ENCODE measurements at regions not wholly inside any gene's neighbourhood (a gene's known extent, or its start where the extent isn't known, plus 50 kb on each side); places are given as distances from the start of the nearest gene placed in this dataset.

DNA sequence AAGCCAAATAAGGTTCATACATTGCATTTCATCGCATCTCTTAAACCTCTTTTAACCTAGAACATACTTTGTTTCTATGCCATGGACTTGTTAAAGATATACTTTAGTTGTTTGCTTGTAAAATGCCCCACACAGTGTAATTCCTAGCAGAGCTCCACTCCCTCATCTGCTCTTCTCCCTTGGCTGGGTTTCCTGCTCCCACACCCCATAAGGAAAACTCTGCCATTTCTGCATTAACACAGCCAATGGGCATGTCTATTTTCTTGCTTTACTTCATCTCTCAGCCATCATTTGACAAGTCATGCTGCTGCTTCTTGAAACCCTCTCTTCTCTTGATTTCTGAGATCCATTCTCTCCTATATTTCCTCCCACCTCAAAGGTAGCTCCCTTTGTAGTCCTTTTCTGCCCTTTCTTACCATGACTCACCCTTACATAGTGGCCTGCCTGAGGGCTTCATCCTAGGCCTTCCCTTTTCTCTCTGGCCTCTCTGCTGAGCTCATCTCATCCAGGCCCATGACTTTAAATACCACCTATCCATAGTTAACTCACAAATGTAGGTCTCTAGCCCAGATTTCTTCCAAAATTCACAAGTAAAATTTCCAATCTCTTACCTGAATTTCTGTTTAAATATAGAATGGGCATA is 471.4 kb downstream of the ADRA2A start:
- Histone ChIP-seq H3K27ac (ENCODE audit: low read length) (no peak overlapping the region), H3K4me1 (ENCODE audit: control insufficient read depth, insufficient read depth, low read length) (no peaks in the 10 kb centered on the region), H3K27me3 (ENCODE audit: control insufficient read depth, insufficient read depth, low read length) (no peaks in the 10 kb centered on the region), H3K36me3 (ENCODE audit: control insufficient read depth, insufficient read depth, low read length) (no peaks in the 10 kb centered on the region), H3K4me3 (ENCODE audit: low read length) (no peak overlapping the region), H3K9me3 (ENCODE audit: control insufficient read depth, low read depth, low read length) (no peaks in the 10 kb centered on the region)
- DNase-seq = no peak
- no CpG with 5 or more reads among the region's 1 CpG for WGBS (ENCODE audit: insufficient coverage, low lambda C conversion rate)

DNA sequence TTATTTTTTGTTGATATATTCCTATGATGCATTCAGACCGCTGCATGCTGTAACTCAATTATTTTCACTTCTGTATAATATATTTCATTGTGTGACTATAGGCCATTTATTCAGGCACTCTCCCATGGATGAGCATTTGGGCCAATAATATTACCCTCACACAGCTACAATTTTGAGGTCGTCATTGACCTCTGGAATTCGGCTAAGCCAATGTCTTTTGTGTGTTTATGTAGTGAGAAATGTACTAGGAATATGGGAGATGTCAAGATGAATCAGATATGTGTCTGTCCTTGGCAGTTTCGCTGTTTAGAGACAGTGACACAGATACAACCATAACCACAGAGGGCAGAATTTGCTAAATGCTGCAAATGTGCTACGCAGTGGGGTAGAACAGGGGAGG is 474.2 kb downstream of the ADRA2A start:
- H3K36me3 ChIP-seq (ENCODE audit: control insufficient read depth, insufficient read depth, low read length) = no peaks in the 10 kb centered on the region
- no peaks in the 10 kb centered on the region for H3K9me3 ChIP-seq (ENCODE audit: control insufficient read depth, low read depth, low read length)
- no CpG with 5 or more reads among the region's 5 CpGs for WGBS (ENCODE audit: insufficient coverage, low lambda C conversion rate)
- no peak for DNase-seq
- H3K27me3 ChIP-seq (ENCODE audit: control insufficient read depth, insufficient read depth, low read length) = no peaks in the 10 kb centered on the region
- no peaks in the 10 kb centered on the region for H3K4me1 ChIP-seq (ENCODE audit: control insufficient read depth, insufficient read depth, low read length)
- H3K4me3 ChIP-seq (ENCODE audit: low read length) = no peak overlapping the region
- no peak overlapping the region for H3K27ac ChIP-seq (ENCODE audit: low read length)

DNA sequence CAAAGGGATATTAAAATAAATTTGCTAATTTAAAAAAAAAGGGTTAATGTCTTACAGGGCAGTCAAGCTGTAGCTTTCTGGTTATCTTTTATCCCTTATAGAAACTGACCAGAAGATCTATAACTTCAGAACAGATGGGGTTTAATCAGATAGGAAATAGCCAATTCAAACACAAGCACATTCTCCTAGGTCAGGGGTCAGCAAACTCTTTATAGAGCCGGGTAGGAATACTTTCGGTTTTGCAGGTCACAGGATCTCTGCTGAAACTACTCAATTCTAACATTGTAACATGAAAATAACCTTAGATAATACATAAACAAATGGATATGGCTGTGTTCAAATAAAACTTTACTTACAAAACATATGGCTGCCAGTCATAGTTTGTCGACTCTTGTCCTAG is 479.8 kb downstream of the ADRA2A start:
- Histone ChIP-seq H3K27ac (ENCODE audit: low read length) (no peak overlapping the region), H3K27me3 (ENCODE audit: control insufficient read depth, insufficient read depth, low read length) (no peaks in the 10 kb centered on the region), H3K36me3 (ENCODE audit: control insufficient read depth, insufficient read depth, low read length) (no peaks in the 10 kb centered on the region), H3K4me3 (ENCODE audit: low read length) (no peak overlapping the region), H3K4me1 (ENCODE audit: control insufficient read depth, insufficient read depth, low read length) (no peaks in the 10 kb centered on the region), H3K9me3 (ENCODE audit: control insufficient read depth, low read depth, low read length) (no peaks in the 10 kb centered on the region)
- DNase-seq = no peak
- WGBS (ENCODE audit: insufficient coverage, low lambda C conversion rate) = 20% methylated on average over 1 of the region's 3 CpGs

DNA sequence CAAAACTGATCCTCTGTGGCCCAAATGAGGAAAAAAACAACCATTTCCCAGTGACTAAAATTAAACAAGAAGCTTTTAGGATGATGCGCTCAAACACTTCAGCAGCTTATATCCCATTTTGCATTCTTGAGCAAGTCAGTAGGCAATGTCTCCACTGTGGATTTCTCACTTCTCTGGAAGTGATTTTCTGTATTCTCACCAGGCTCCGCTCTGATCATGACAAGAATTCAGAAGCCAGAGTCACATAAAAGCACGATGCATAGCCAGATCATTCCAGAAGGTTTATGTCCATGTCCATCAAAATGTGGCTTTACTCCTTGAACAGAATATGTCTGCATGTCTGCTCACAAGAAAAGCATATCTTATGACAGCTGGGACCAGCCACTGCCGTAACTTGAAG is 481.4 kb downstream of the ADRA2A start:
- Histone ChIP-seq H3K27me3 (ENCODE audit: control insufficient read depth, insufficient read depth, low read length) (no peaks in the 10 kb centered on the region), H3K4me1 (ENCODE audit: control insufficient read depth, insufficient read depth, low read length) (no peaks in the 10 kb centered on the region), H3K9me3 (ENCODE audit: control insufficient read depth, low read depth, low read length) (no peaks in the 10 kb centered on the region), H3K4me3 (ENCODE audit: low read length) (no peak overlapping the region), H3K36me3 (ENCODE audit: control insufficient read depth, insufficient read depth, low read length) (no peaks in the 10 kb centered on the region), H3K27ac (ENCODE audit: low read length) (no peak overlapping the region)
- no peak for DNase-seq
- WGBS (ENCODE audit: insufficient coverage, low lambda C conversion rate) = 80% methylated on average over 1 of the region's 4 CpGs

DNA sequence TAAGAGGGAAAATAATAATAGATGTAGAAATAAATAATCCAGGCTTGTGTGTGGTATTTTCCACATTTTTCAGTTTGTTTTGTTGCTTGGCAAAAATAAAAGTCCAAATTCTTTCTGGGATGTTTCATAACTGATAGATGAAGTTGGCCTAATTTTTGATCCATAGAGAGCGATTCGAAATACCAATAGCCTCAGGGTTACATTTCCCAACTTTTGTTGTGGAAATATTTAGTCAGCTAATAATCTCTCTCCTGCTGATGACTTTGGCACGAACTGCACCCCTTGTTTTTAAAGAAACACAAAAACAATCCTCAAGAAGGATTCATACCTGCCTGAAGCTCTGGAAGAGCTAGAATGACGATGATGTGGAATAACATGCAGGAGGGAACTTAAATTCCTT is 483.2 kb downstream of the ADRA2A start:
- H3K36me3 ChIP-seq (ENCODE audit: control insufficient read depth, insufficient read depth, low read length) = no peaks in the 10 kb centered on the region
- no peak overlapping the region for H3K27ac ChIP-seq (ENCODE audit: low read length)
- H3K27me3 ChIP-seq (ENCODE audit: control insufficient read depth, insufficient read depth, low read length) = no peaks in the 10 kb centered on the region
- DNase-seq = no peak
- WGBS (ENCODE audit: insufficient coverage, low lambda C conversion rate) = 89% methylated on average over 3 of the region's 4 CpGs
- no peaks in the 10 kb centered on the region for H3K4me1 ChIP-seq (ENCODE audit: control insufficient read depth, insufficient read depth, low read length)
- H3K9me3 ChIP-seq (ENCODE audit: control insufficient read depth, low read depth, low read length) = no peaks in the 10 kb centered on the region
- no peak overlapping the region for H3K4me3 ChIP-seq (ENCODE audit: low read length)

DNA sequence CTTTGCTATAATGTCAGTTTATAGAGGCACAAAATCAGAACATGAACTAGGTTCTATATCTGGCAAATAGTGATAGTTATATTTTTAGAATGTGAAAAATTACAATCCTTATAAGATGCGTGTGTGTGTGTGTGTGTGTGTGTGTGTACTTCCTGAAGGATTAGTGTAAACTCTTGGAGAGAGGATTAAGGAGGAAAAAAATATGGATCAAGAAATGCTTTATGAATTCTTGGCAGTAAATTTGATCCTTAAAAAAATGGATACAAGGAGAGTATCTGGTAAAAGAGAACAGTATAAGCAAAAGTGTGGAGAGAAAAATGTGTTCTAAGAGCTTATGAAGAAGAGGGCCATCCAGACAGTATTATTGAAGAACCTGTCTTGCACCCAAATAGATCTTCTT is 484.3 kb downstream of the ADRA2A start:
- no peak for DNase-seq
- H3K4me3 ChIP-seq (ENCODE audit: low read length) = no peak overlapping the region
- H3K27me3 ChIP-seq (ENCODE audit: control insufficient read depth, insufficient read depth, low read length) = no peaks in the 10 kb centered on the region
- no peaks in the 10 kb centered on the region for H3K36me3 ChIP-seq (ENCODE audit: control insufficient read depth, insufficient read depth, low read length)
- H3K4me1 ChIP-seq (ENCODE audit: control insufficient read depth, insufficient read depth, low read length) = no peaks in the 10 kb centered on the region
- no peak overlapping the region for H3K27ac ChIP-seq (ENCODE audit: low read length)
- WGBS (ENCODE audit: insufficient coverage, low lambda C conversion rate) = 100% methylated on average over 1 of the region's 1 CpG
- H3K9me3 ChIP-seq (ENCODE audit: control insufficient read depth, low read depth, low read length) = no peaks in the 10 kb centered on the region

DNA sequence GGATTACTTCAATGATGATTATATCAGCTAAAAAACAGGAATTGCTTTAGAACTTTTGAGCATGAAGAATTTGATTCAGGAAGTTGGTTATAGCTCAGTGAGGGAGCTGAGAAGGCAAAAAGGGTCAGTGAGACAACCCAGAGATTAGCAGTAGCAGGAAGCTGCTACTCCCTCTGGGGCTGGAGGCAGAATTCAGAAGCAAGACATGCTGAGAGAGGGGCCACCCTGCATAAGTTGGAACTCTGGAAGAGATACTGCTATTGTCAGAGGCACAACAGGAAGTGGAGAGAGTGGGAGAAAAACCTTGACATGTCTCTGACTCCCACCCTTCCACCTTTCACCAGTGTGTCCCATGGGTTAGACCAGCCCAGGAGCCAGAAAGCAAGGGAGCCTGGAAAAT is 488.7 kb downstream of the ADRA2A start:
- DNase-seq = no peak
- Histone ChIP-seq H3K4me1 (ENCODE audit: control insufficient read depth, insufficient read depth, low read length) (no peaks in the 10 kb centered on the region), H3K27ac (ENCODE audit: low read length) (no peak overlapping the region), H3K4me3 (ENCODE audit: low read length) (no peak overlapping the region), H3K9me3 (ENCODE audit: control insufficient read depth, low read depth, low read length) (no peaks in the 10 kb centered on the region), H3K36me3 (ENCODE audit: control insufficient read depth, insufficient read depth, low read length) (no peaks in the 10 kb centered on the region), H3K27me3 (ENCODE audit: control insufficient read depth, insufficient read depth, low read length) (peaks cover 2% of the 10 kb centered on the region)

DNA sequence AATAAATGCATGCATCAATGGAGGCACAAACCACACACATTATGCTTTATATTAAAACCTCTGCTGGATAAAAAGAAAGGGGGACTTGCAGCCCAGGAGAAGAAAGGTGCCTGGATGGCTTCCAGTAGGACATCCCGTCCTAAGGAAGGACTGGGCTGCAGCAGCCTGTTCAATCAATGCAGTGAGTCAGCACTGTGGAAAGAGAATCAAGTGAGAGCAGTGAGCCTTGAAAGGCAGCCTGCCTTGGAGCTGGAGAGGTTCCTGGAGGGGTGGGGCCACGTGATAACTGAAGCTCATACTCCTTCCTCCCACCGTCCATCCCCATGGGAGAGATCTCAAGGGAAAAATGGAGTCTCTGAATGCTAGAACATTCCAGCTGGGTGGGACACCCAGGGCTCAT is 501.2 kb downstream of the ADRA2A start:
- H3K27ac ChIP-seq (ENCODE audit: low read length) = no peak overlapping the region
- no peaks in the 10 kb centered on the region for H3K27me3 ChIP-seq (ENCODE audit: control insufficient read depth, insufficient read depth, low read length)
- no peaks in the 10 kb centered on the region for H3K4me1 ChIP-seq (ENCODE audit: control insufficient read depth, insufficient read depth, low read length)
- WGBS (ENCODE audit: insufficient coverage, low lambda C conversion rate) = no CpG with 5 or more reads among the region's 3 CpGs
- H3K4me3 ChIP-seq (ENCODE audit: low read length) = no peak overlapping the region
- no peaks in the 10 kb centered on the region for H3K9me3 ChIP-seq (ENCODE audit: control insufficient read depth, low read depth, low read length)
- DNase-seq = no peak
- H3K36me3 ChIP-seq (ENCODE audit: control insufficient read depth, insufficient read depth, low read length) = no peaks in the 10 kb centered on the region

DNA sequence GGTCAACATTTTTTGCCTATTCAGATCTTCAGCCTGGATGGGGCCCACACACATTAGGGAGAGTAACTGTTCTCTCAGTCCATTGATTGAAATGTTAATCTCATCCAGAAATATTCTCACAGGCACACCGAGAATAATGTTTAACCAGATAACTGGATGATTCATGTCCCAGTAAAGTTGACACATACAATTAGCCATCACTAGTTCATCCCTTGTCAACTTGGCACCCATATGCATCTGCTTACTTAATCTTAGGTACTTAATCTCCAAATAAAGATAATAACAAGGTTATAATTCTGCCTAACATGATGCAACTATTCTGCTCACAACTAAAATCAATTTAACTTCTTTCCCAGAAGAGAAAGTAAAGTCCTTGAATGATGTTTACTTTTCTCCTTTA is 502.6 kb downstream of the ADRA2A start:
- no peak overlapping the region for H3K27ac ChIP-seq (ENCODE audit: low read length)
- DNase-seq = no peak

DNA sequence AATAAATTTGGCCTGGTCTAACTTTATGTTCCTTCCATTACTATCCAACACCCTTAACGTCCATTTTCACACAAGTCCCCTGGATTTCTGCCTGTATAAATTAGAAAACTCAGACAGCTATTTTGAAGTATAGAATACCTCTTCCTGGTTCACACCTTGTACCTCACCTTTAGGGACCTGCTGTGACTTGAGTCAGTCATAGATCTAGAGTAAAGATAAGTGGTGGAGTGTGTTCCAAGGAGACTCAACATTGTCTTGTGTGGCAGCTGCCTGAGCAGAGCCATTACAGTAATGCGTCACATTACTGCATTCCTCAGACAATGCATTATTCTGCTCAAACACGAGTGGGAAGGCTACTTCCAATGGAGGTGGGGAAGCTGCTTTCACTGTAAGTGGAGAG is 513.9 kb downstream of the ADRA2A start:
- Histone ChIP-seq H3K36me3 (ENCODE audit: control insufficient read depth, insufficient read depth, low read length) (no peaks in the 10 kb centered on the region), H3K27ac (ENCODE audit: low read length) (no peak overlapping the region), H3K9me3 (ENCODE audit: control insufficient read depth, low read depth, low read length) (no peaks in the 10 kb centered on the region), H3K27me3 (ENCODE audit: control insufficient read depth, insufficient read depth, low read length) (no peaks in the 10 kb centered on the region), H3K4me3 (ENCODE audit: low read length) (no peak overlapping the region), H3K4me1 (ENCODE audit: control insufficient read depth, insufficient read depth, low read length) (no peaks in the 10 kb centered on the region)
- WGBS (ENCODE audit: insufficient coverage, low lambda C conversion rate) = no CpG with 5 or more reads among the region's 3 CpGs
- DNase-seq = no peak

More for the DNA sequence above, 502.6 kb downstream of the ADRA2A start:
- Histone ChIP-seq H3K9me3 (ENCODE audit: control insufficient read depth, low read depth, low read length) (no peaks in the 10 kb centered on the region), H3K36me3 (ENCODE audit: control insufficient read depth, insufficient read depth, low read length) (no peaks in the 10 kb centered on the region), H3K4me1 (ENCODE audit: control insufficient read depth, insufficient read depth, low read length) (no peaks in the 10 kb centered on the region), H3K4me3 (ENCODE audit: low read length) (no peak overlapping the region), H3K27me3 (ENCODE audit: control insufficient read depth, insufficient read depth, low read length) (no peaks in the 10 kb centered on the region)
- WGBS (ENCODE audit: insufficient coverage, low lambda C conversion rate) = no CpG with 5 or more reads among the region's 1 CpG

DNA sequence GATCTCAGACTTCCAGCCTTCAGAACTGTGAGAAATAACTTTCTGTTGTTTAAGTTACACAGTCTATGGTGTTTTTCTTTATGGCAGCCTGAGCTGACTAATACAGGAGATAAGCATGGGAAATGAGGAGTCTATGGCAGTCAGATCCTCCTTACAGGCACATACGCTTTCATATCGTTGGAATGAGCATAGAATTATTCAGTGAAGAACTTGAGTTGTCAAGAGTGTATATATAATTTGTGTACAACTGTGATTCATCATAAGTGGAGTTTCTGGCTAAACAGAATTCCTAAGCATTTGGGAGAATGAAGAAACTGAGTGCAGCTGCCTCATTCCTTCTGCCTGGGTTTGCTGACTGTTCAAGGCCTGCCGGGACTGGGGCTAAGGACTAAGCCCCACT is 516.7 kb downstream of the ADRA2A start:
- DNase-seq = no peak
- no peaks in the 10 kb centered on the region for H3K9me3 ChIP-seq (ENCODE audit: control insufficient read depth, low read depth, low read length)
- H3K27ac ChIP-seq (ENCODE audit: low read length) = no peak overlapping the region
- no peaks in the 10 kb centered on the region for H3K4me1 ChIP-seq (ENCODE audit: control insufficient read depth, insufficient read depth, low read length)
- no peak overlapping the region for H3K4me3 ChIP-seq (ENCODE audit: low read length)
- H3K36me3 ChIP-seq (ENCODE audit: control insufficient read depth, insufficient read depth, low read length) = no peaks in the 10 kb centered on the region
- WGBS (ENCODE audit: insufficient coverage, low lambda C conversion rate) = no CpG with 5 or more reads among the region's 3 CpGs
- H3K27me3 ChIP-seq (ENCODE audit: control insufficient read depth, insufficient read depth, low read length) = no peaks in the 10 kb centered on the region
